ENCODE measurements at regions not wholly inside any gene's neighbourhood (a gene's known extent, or its start where the extent isn't known, plus 50 kb on each side); places are given as distances from the start of the nearest gene placed in this dataset.

DNA sequence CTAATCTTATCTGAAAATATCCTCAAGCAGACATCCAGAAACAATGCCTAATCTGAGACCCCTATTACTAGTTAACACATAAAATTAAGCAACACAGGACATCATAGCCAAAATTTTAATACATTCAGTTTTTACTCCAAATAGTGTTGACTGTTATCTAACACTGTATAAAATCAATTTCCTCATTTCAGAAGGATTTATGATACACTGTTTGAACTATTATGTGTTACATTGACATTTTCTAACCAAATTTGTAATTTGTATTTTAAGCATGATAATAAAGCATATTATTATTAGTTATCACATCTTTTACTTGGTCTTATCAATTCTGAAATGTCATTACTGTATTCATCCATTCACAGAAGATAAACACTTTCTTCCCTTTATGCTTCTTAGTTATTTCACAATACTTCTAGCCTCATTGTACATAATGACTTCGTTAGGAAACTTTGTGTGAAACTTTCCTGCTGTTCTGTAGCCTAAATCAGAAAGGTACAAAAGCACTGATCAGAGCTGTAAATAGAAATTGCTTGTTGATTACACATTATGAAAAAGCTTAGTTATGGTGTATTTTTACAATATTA lies 1248.9 kb downstream of the JRKL start:
- Histone ChIP-seq H3K4me1 (no peaks in the 10 kb centered on the region), H3K36me3 (no peaks in the 10 kb centered on the region), H3K4me3 (no peak overlapping the region), H3K9me3 (no peaks in the 10 kb centered on the region), H3K27ac (no peak overlapping the region), H3K27me3 (no peaks in the 10 kb centered on the region)
- in situ Hi-C loops (cut with MboI; ENCODE audit: low sequenced_read_pairs in 4 of 4) (no loop called here), intact Hi-C loops (cut with DNase I; ENCODE audit: low total_unique reads) (no loop called here)
- no peak for ATAC-seq
- TF ChIP-seq, protein P1, sequence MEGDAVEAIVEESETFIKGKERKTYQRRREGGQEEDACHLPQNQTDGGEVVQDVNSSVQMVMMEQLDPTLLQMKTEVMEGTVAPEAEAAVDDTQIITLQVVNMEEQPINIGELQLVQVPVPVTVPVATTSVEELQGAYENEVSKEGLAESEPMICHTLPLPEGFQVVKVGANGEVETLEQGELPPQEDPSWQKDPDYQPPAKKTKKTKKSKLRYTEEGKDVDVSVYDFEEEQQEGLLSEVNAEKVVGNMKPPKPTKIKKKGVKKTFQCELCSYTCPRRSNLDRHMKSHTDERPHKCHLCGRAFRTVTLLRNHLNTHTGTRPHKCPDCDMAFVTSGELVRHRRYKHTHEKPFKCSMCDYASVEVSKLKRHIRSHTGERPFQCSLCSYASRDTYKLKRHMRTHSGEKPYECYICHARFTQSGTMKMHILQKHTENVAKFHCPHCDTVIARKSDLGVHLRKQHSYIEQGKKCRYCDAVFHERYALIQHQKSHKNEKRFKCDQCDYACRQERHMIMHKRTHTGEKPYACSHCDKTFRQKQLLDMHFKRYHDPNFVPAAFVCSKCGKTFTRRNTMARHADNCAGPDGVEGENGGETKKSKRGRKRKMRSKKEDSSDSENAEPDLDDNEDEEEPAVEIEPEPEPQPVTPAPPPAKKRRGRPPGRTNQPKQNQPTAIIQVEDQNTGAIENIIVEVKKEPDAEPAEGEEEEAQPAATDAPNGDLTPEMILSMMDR (IDR thresholded peaks at IDR 0.05 in 4 of 5, conservative IDR thresholded peaks at IDR 0.05 in 1 of 5): no peak
- TF ChIP-seq POLR2A (IDR thresholded peaks at IDR 0.05): no peak
- DNase-seq: no peak

DNA sequence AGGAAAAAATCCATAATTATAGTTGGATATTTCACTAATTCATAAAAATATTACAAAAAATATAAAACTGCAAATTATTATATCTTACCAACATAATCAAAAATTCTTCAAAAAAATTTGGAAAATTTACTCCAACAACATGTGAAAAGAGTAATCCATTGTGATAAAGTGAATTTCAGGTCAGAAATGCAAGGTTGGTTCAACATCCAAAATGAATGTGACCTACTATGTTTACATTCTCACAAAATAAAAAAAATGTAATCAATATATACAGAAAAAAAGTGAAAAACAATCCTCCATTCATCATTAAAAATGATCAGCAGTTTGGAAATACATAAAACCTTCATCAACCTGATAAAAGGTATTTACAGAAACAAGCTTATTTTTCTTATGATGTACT lies 1252.2 kb downstream of the JRKL start:
- H3K27me3 ChIP-seq: no peaks in the 10 kb centered on the region
- in situ Hi-C loops (cut with MboI; ENCODE audit: low sequenced_read_pairs in 4 of 4): no loop called here
- no peak for TF ChIP-seq POLR2A (IDR thresholded peaks at IDR 0.05)
- TF ChIP-seq, protein P1 (IDR thresholded peaks at IDR 0.05 in 4 of 5, conservative IDR thresholded peaks at IDR 0.05 in 1 of 5): no peak
- H3K27ac ChIP-seq: no peak overlapping the region
- no peak for DNase-seq
- intact Hi-C loops (cut with DNase I; ENCODE audit: low total_unique reads): no loop called here
- no peak overlapping the region for H3K4me3 ChIP-seq
- no peak for ATAC-seq
- no peaks in the 10 kb centered on the region for H3K9me3 ChIP-seq
- no peaks in the 10 kb centered on the region for H3K36me3 ChIP-seq
- H3K4me1 ChIP-seq: no peaks in the 10 kb centered on the region

DNA sequence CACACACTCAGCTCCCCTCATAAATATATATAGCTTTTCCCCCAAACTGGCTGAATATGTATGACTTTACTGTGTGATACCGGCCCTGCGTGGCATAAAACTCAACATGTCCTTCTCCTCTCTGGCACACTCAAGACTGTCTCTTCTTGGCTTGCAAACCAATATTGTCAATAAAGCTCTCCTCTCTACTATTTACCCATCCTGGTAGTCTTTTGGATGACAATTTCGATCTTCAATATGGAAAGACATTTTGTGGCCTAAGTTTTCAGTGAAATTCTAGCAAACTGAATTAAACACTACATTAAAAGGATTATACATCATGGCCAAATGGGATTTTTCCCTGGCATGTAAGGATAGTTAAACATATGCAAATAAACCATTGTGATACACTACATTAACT lies 1255.9 kb downstream of the JRKL start:
- DNase-seq (no peak), ATAC-seq (no peak)
- Histone ChIP-seq H3K27ac (no peak overlapping the region), H3K36me3 (no peaks in the 10 kb centered on the region), H3K4me1 (no peaks in the 10 kb centered on the region), H3K9me3 (no peaks in the 10 kb centered on the region), H3K27me3 (no peaks in the 10 kb centered on the region), H3K4me3 (no peak overlapping the region)
- intact Hi-C loops (cut with DNase I; ENCODE audit: low total_unique reads) (no loop called here), in situ Hi-C loops (cut with MboI; ENCODE audit: low sequenced_read_pairs in 4 of 4) (no loop called here)
- TF ChIP-seq, protein P1 (IDR thresholded peaks at IDR 0.05 in 4 of 5, conservative IDR thresholded peaks at IDR 0.05 in 1 of 5): no peak
- no peak for TF ChIP-seq POLR2A (IDR thresholded peaks at IDR 0.05)

DNA sequence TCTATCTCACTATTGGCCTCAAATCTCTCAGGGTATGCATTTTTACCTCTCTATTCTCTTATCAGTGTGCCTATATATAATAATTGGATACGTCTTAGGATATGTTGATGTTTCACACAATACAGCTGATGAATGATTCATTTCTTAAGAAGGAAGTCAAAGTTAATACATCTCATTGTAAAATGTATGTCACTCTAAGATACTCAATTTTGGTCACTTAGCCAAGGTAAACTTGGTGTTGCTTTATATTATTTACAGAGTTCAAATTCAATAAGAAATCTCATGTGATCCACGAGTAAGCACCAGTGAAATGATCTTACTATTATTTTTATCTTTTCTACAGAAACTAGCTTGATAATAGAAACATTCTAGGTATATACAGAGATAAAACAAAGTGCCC lies 1266.5 kb downstream of the JRKL start:
- no peaks in the 10 kb centered on the region for H3K4me1 ChIP-seq
- in situ Hi-C loops (cut with MboI; ENCODE audit: low sequenced_read_pairs in 4 of 4): no loop called here
- DNase-seq (no peak), ATAC-seq (no peak)
- H3K36me3 ChIP-seq: no peaks in the 10 kb centered on the region
- H3K9me3 ChIP-seq: peaks cover 0 to 8% (median 0%) of the 10 kb centered on the region in 3 donors
- no peaks in the 10 kb centered on the region for H3K27me3 ChIP-seq
- intact Hi-C loops (cut with DNase I; ENCODE audit: low total_unique reads): no loop called here
- H3K27ac ChIP-seq: no peak overlapping the region
- H3K4me3 ChIP-seq: no peak overlapping the region
- TF ChIP-seq, protein P1 (IDR thresholded peaks at IDR 0.05 in 4 of 5, conservative IDR thresholded peaks at IDR 0.05 in 1 of 5): no peak
- no peak for TF ChIP-seq POLR2A (IDR thresholded peaks at IDR 0.05)

DNA sequence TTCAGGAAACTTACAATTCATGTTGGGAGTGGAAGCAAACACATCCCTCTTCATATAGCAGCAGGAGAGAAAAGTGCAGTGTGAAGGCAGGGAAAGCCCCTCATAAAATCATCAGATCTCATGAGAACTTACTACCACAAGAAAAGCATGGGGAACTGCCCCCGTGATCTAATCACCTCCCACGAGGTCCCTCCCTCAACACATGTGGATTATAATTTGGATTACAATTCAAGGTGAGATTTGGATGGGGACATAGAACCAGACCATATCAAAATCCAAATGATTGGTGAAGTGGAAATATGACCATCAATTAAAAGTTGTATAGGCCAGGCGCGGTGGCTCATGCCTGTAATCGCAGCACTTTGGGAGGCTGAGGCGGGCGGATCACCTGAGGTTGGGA lies 1268.0 kb downstream of the JRKL start:
- in situ Hi-C loops (cut with MboI; ENCODE audit: low sequenced_read_pairs in 4 of 4) (no loop called here), intact Hi-C loops (cut with DNase I; ENCODE audit: low total_unique reads) (no loop called here)
- no peak for TF ChIP-seq POLR2A (IDR thresholded peaks at IDR 0.05)
- TF ChIP-seq, protein P1 (IDR thresholded peaks at IDR 0.05 in 4 of 5, conservative IDR thresholded peaks at IDR 0.05 in 1 of 5): no peak
- DNase-seq: no peak
- no peak overlapping the region for H3K27ac ChIP-seq
- no peak for ATAC-seq
- H3K36me3 ChIP-seq: no peaks in the 10 kb centered on the region
- H3K4me1 ChIP-seq: no peaks in the 10 kb centered on the region
- no peak overlapping the region for H3K4me3 ChIP-seq
- H3K27me3 ChIP-seq: no peaks in the 10 kb centered on the region
- H3K9me3 ChIP-seq: peaks cover 0 to 8% (median 0%) of the 10 kb centered on the region in 3 donors

Data from gastrocnemius medialis (tissue), 4 donors.